ENCODE measurements at regions not wholly inside any gene's neighbourhood (a gene's known extent, or its start where the extent isn't known, plus 50 kb on each side); places are given as distances from the start of the nearest gene placed in this dataset.
A peak's percentile ranks its signal among the peaks of the same experiment; 100 is the strongest.
"Not testable (repeated sequence)": the region's sequence is repeated elsewhere in the genome, so short reads cannot be mapped to it uniquely, and the experiment has no call there.

DNA sequence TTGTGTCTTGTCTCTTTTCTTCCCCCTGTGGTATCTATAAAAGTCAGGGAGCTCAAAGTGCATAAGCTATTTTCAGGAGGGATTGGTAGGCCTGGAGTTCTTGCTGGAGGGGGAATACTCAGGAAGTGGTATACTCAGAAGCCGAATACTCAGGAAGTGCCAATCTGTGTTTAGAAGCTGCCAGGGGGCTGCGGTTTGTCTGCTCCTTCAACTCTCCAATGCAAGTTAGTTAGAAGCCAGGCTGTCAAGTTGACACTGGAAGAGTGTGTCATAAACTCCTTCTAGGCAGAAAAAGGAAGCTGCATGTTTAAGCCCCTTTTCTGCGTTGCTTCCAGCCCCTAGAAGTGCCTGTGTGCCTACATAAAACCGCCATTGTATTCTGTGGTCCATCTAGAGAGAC is 366.5 kb downstream of the TAF11L14 start:
- WGBS (ENCODE audit: extremely low coverage, insufficient coverage, low lambda C conversion rate) = no CpG with 5 or more reads among the region's 4 CpGs

DNA sequence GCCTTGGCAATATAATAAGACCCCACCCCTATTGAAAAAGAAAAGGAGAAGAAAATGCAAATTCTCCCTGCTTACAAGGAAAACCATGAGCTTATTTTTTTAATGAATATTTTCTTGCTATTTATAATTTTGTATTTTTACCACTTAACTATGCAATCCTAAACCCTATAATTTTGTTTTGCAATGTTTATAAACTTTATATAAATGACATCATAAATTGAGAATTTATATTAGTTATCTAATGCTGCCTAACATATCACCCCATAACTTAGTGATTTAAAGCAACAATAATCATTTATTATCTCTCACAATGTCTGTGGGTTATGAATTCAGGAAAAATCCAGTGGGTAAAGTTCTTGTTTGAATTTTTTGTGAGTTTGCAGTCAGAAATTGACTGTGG is 369.1 kb downstream of the TAF11L14 start:
- no peak overlapping the region for H3K18ac ChIP-seq (ENCODE audit: low read length)
- H3K4me2 ChIP-seq (ENCODE audit: low read length) = no peak overlapping the region
- no peak overlapping the region for H3K56ac ChIP-seq (ENCODE audit: low read length)
- no peak overlapping the region for H4K8ac ChIP-seq (ENCODE audit: low read depth, low read length)
- H3K9ac ChIP-seq (ENCODE audit: low read length) = no peak overlapping the region
- H2AK5ac ChIP-seq (ENCODE audit: low read length) = no peak overlapping the region
- H3K27ac ChIP-seq (ENCODE audit: low read depth, low read length) = no peak overlapping the region
- no peaks in the 10 kb centered on the region for H3K27me3 ChIP-seq (ENCODE audit: insufficient read depth, low read length, poor library complexity)
- no peak overlapping the region for H2BK5ac ChIP-seq (ENCODE audit: low read length)
- H3K36me3 ChIP-seq (ENCODE audit: control insufficient read depth, insufficient read depth, low read length) = no peaks in the 10 kb centered on the region
- H4K5ac ChIP-seq (ENCODE audit: low read length) = no peak overlapping the region
- H2BK120ac ChIP-seq (ENCODE audit: low read depth, low read length) = no peak overlapping the region
- H2BK15ac ChIP-seq (replicated peaks; ENCODE audit: low read depth) = no peak overlapping the region
- no peak overlapping the region for H3K4ac ChIP-seq (ENCODE audit: low read depth, low read length)
- no peaks in the 10 kb centered on the region for H3K79me1 ChIP-seq (ENCODE audit: low read length)
- no peaks in the 10 kb centered on the region for H3K79me2 ChIP-seq (ENCODE audit: control insufficient read depth, insufficient read depth, low read length)
- H3K4me3 ChIP-seq (ENCODE audit: low read length) = no peak overlapping the region
- DNase-seq = no peak
- no peak overlapping the region for H3K23ac ChIP-seq (ENCODE audit: low read length)
- no peaks in the 10 kb centered on the region for H3K4me1 ChIP-seq (ENCODE audit: control insufficient read depth, low read depth, low read length)

More for the DNA sequence above, 366.5 kb downstream of the TAF11L14 start:
- no peak overlapping the region for H2AK5ac ChIP-seq (ENCODE audit: low read length)
- H3K4me3 ChIP-seq (ENCODE audit: low read length) = no peak overlapping the region
- H2BK15ac ChIP-seq (replicated peaks; ENCODE audit: low read depth) = no peak overlapping the region
- H4K5ac ChIP-seq (ENCODE audit: low read length) = no peak overlapping the region
- DNase-seq = no peak
- no peaks in the 10 kb centered on the region for H3K27me3 ChIP-seq (ENCODE audit: insufficient read depth, low read length, poor library complexity)
- H3K4ac ChIP-seq (ENCODE audit: low read depth, low read length) = no peak overlapping the region
- H3K79me2 ChIP-seq (ENCODE audit: control insufficient read depth, insufficient read depth, low read length) = no peaks in the 10 kb centered on the region
- H3K79me1 ChIP-seq (ENCODE audit: low read length) = no peaks in the 10 kb centered on the region
- no peak overlapping the region for H3K4me2 ChIP-seq (ENCODE audit: low read length)
- H3K9ac ChIP-seq (ENCODE audit: low read length) = no peak overlapping the region
- H3K36me3 ChIP-seq (ENCODE audit: control insufficient read depth, insufficient read depth, low read length) = no peaks in the 10 kb centered on the region
- no peak overlapping the region for H3K18ac ChIP-seq (ENCODE audit: low read length)
- no peak overlapping the region for H2BK5ac ChIP-seq (ENCODE audit: low read length)
- no peaks in the 10 kb centered on the region for H3K4me1 ChIP-seq (ENCODE audit: control insufficient read depth, low read depth, low read length)
- H3K56ac ChIP-seq (ENCODE audit: low read length) = no peak overlapping the region
- H3K23ac ChIP-seq (ENCODE audit: low read length) = no peak overlapping the region
- no peak overlapping the region for H2BK120ac ChIP-seq (ENCODE audit: low read depth, low read length)
- H4K8ac ChIP-seq (ENCODE audit: low read depth, low read length) = no peak overlapping the region
- H3K27ac ChIP-seq (ENCODE audit: low read depth, low read length) = no peak overlapping the region

DNA sequence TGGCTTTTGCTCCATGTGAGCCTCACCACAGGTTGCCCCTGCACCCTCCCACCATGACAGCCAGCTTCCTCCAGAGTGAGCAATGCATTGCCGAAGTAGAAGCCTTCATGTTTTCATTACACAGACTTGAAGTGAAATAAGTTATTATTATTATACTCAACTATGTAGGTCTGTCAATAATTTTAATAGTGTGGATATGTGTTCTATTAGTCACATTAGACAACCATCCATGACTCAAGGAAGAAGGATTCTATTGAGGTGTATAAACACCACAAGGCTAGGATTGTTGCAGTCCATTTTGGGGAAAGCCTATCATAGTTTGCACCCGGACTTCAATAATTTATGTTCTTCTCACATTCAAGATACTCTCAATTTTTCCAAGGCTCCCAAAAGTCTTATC is 369.5 kb downstream of the TAF11L14 start:
- no peak overlapping the region for H2AK5ac ChIP-seq (ENCODE audit: low read length)
- H3K79me2 ChIP-seq (ENCODE audit: control insufficient read depth, insufficient read depth, low read length) = no peaks in the 10 kb centered on the region
- no peak overlapping the region for H3K4me3 ChIP-seq (ENCODE audit: low read length)
- no peak overlapping the region for H3K9ac ChIP-seq (ENCODE audit: low read length)
- no peaks in the 10 kb centered on the region for H3K27me3 ChIP-seq (ENCODE audit: insufficient read depth, low read length, poor library complexity)
- no peak overlapping the region for H3K23ac ChIP-seq (ENCODE audit: low read length)
- DNase-seq = no peak
- no peak overlapping the region for H2BK5ac ChIP-seq (ENCODE audit: low read length)
- no peaks in the 10 kb centered on the region for H3K79me1 ChIP-seq (ENCODE audit: low read length)
- no peak overlapping the region for H2BK120ac ChIP-seq (ENCODE audit: low read depth, low read length)
- H2BK15ac ChIP-seq (replicated peaks; ENCODE audit: low read depth) = no peak overlapping the region
- H3K56ac ChIP-seq (ENCODE audit: low read length) = no peak overlapping the region
- no peaks in the 10 kb centered on the region for H3K36me3 ChIP-seq (ENCODE audit: control insufficient read depth, insufficient read depth, low read length)
- no peak overlapping the region for H3K18ac ChIP-seq (ENCODE audit: low read length)
- no CpG with 5 or more reads among the region's 2 CpGs for WGBS (ENCODE audit: extremely low coverage, insufficient coverage, low lambda C conversion rate)
- no peak overlapping the region for H3K4me2 ChIP-seq (ENCODE audit: low read length)
- H4K8ac ChIP-seq (ENCODE audit: low read depth, low read length) = no peak overlapping the region
- no peak overlapping the region for H3K27ac ChIP-seq (ENCODE audit: low read depth, low read length)
- no peak overlapping the region for H4K5ac ChIP-seq (ENCODE audit: low read length)
- no peak overlapping the region for H3K4ac ChIP-seq (ENCODE audit: low read depth, low read length)
- H3K4me1 ChIP-seq (ENCODE audit: control insufficient read depth, low read depth, low read length) = no peaks in the 10 kb centered on the region

DNA sequence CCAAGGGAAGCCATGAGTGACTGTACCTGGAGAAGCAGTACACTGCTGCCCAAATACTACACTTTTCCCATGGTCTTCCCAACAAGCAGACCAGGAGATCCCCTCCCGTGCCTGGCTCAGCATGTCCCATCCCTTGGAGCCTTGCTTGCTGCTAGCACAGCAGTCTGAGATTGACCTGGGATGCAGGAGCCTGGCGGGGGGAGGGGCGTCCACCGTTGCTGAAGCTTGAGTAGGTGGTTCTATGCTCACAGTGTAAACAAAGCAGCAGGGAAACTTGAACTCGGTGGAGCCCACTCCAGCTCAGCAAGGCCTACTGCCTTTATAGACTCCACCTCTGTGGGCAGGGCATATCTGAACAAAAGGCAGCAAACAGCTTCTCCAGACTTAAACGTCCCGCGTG is 372.0 kb downstream of the TAF11L14 start:
- H3K36me3 ChIP-seq (ENCODE audit: control insufficient read depth, insufficient read depth, low read length); H2AK5ac ChIP-seq (ENCODE audit: low read length); H3K9ac ChIP-seq (ENCODE audit: low read length); H3K4me1 ChIP-seq (ENCODE audit: control insufficient read depth, low read depth, low read length); H3K4ac ChIP-seq (ENCODE audit: low read depth, low read length); H2BK5ac ChIP-seq (ENCODE audit: low read length); H3K4me3 ChIP-seq (ENCODE audit: low read length); H3K23ac ChIP-seq (ENCODE audit: low read length); DNase-seq; H3K56ac ChIP-seq (ENCODE audit: low read length); H3K79me1 ChIP-seq (ENCODE audit: low read length); H3K79me2 ChIP-seq (ENCODE audit: control insufficient read depth, insufficient read depth, low read length); H3K18ac ChIP-seq (ENCODE audit: low read length); H4K5ac ChIP-seq (ENCODE audit: low read length); H3K27me3 ChIP-seq (ENCODE audit: insufficient read depth, low read length, poor library complexity); H3K27ac ChIP-seq (ENCODE audit: low read depth, low read length); H2BK120ac ChIP-seq (ENCODE audit: low read depth, low read length); H3K4me2 ChIP-seq (ENCODE audit: low read length); H2BK15ac ChIP-seq (replicated peaks; ENCODE audit: low read depth); H4K8ac ChIP-seq (ENCODE audit: low read depth, low read length): not testable (repeated sequence)
- WGBS (ENCODE audit: extremely low coverage, insufficient coverage, low lambda C conversion rate) = no CpG with 5 or more reads among the region's 8 CpGs

DNA sequence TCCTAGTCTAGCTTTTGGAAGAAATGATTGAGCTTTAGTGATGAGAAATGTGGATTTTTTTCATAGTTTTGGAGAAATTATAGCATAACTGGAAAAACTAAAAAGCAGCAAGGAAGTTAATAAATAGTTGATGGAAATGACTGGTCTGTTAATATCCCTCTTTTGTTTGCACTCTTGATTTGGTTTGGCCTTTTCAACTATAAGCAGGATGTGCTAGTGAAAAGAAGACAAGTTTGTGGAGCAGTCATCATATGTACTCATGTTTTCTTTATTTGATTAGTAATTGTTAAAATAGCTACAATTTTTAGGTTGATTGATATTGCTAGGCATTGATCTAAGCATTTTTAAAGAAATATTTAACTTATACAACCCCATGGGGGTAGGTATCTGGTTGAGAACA is 374.7 kb downstream of the TAF11L14 start:
- Histone ChIP-seq H3K27ac (ENCODE audit: low read depth, low read length) (no peak overlapping the region), H3K4me3 (ENCODE audit: low read length) (no peak overlapping the region), H3K36me3 (ENCODE audit: control insufficient read depth, insufficient read depth, low read length) (no peaks in the 10 kb centered on the region), H3K79me2 (ENCODE audit: control insufficient read depth, insufficient read depth, low read length) (no peaks in the 10 kb centered on the region), H3K9ac (ENCODE audit: low read length) (no peak overlapping the region), H3K18ac (ENCODE audit: low read length) (no peak overlapping the region), H3K23ac (ENCODE audit: low read length) (no peak overlapping the region), H4K5ac (ENCODE audit: low read length) (no peak overlapping the region), H3K4me1 (ENCODE audit: control insufficient read depth, low read depth, low read length) (no peaks in the 10 kb centered on the region), H3K56ac (ENCODE audit: low read length) (no peak overlapping the region), H3K4ac (ENCODE audit: low read depth, low read length) (no peak overlapping the region), H2BK120ac (ENCODE audit: low read depth, low read length) (no peak overlapping the region), H3K4me2 (ENCODE audit: low read length) (no peak overlapping the region), H2BK5ac (ENCODE audit: low read length) (no peak overlapping the region), H4K8ac (ENCODE audit: low read depth, low read length) (no peak overlapping the region), H3K27me3 (ENCODE audit: insufficient read depth, low read length, poor library complexity) (no peaks in the 10 kb centered on the region), H3K79me1 (ENCODE audit: low read length) (no peaks in the 10 kb centered on the region), H2BK15ac (replicated peaks; ENCODE audit: low read depth) (no peak overlapping the region), H2AK5ac (ENCODE audit: low read length) (no peak overlapping the region)
- no peak for DNase-seq

DNA sequence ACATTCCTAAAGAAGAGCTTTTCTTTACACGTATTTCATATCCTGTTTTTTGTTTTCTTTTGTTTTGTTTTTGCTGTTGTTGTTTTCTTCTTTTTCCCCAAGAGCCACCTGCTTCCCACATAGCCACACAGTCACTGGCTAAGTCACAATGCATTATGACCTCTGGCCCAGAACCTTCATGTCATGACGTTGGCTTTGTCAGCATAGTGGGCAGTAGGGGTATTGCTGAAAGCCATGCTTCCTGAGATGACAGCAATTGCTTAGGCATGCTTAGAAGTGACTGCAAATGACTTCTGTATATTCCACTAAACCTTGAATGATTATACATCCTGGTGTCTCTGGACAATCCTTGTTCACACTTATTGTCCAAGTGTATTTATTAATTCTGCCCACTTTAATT is 375.8 kb downstream of the TAF11L14 start:
- no peak overlapping the region for H3K4me3 ChIP-seq (ENCODE audit: low read length)
- H3K4ac ChIP-seq (ENCODE audit: low read depth, low read length) = no peak overlapping the region
- no peaks in the 10 kb centered on the region for H3K27me3 ChIP-seq (ENCODE audit: insufficient read depth, low read length, poor library complexity)
- no peak overlapping the region for H2BK120ac ChIP-seq (ENCODE audit: low read depth, low read length)
- H3K36me3 ChIP-seq (ENCODE audit: control insufficient read depth, insufficient read depth, low read length) = no peaks in the 10 kb centered on the region
- H3K79me2 ChIP-seq (ENCODE audit: control insufficient read depth, insufficient read depth, low read length) = no peaks in the 10 kb centered on the region
- H3K27ac ChIP-seq (ENCODE audit: low read depth, low read length) = no peak overlapping the region
- H2BK5ac ChIP-seq (ENCODE audit: low read length) = no peak overlapping the region
- peak; percentile 42 for DNase-seq
- no peak overlapping the region for H3K56ac ChIP-seq (ENCODE audit: low read length)
- no peak overlapping the region for H3K18ac ChIP-seq (ENCODE audit: low read length)
- no peak overlapping the region for H3K9ac ChIP-seq (ENCODE audit: low read length)
- no peaks in the 10 kb centered on the region for H3K4me1 ChIP-seq (ENCODE audit: control insufficient read depth, low read depth, low read length)
- no peak overlapping the region for H2BK15ac ChIP-seq (replicated peaks; ENCODE audit: low read depth)
- no peak overlapping the region for H4K5ac ChIP-seq (ENCODE audit: low read length)
- no peak overlapping the region for H4K8ac ChIP-seq (ENCODE audit: low read depth, low read length)
- no peak overlapping the region for H3K4me2 ChIP-seq (ENCODE audit: low read length)
- no peaks in the 10 kb centered on the region for H3K79me1 ChIP-seq (ENCODE audit: low read length)
- no peak overlapping the region for H2AK5ac ChIP-seq (ENCODE audit: low read length)
- no CpG with 5 or more reads among the region's 2 CpGs for WGBS (ENCODE audit: extremely low coverage, insufficient coverage, low lambda C conversion rate)
- no peak overlapping the region for H3K23ac ChIP-seq (ENCODE audit: low read length)
